ENCODE measurements at regions not wholly inside any gene's neighbourhood (a gene's known extent, or its start where the extent isn't known, plus 50 kb on each side); places are given as distances from the start of the nearest gene placed in this dataset.
A peak's percentile ranks its signal among the peaks of the same experiment; 100 is the strongest.

DNA sequence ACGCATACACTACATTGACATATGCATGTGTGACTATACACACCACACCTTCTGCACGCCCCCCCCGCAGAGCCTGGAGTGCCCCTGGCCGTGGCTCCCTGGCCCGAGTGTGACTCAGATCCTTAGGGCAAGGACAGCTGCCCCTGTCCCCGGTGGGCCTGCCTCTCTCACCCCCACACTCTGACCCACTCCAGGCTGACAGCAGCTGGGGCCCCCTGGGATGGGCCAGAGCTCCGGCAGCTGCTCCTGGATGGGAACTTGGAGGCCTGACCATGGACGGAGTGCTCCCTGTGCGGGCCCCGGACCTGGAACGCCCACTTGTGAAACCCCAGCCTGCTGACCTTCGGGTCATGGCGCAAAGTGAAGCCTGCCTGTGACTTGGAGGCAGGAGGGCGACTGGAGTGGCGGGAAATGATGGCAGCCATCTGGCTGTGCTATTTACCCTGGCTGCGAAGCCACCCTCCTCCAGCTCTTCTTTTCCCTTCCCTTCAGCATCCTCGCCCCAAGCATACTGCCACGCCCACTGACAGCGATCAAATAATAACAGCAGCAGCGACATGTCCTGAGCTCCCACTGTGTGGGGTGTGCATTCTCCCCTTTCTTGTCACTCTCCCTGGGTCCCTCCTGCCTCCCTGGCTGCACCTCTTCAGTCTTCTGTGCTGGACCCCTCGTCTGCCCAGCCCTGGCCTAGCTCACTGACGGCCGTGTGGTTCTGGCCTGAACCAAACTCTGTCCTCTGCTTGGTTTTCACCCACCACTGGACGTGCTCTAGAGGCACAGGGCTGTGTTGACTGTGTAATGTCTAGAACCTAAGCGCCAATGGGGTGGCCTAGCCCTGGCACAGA, 90.7 kb upstream of the MEF2A start:
- Histone ChIP-seq H3K4me1 (peaks cover 9% of the 10 kb centered on the region), H3K9me3 (no peaks in the 10 kb centered on the region), H3K27me3 (no peaks in the 10 kb centered on the region), H3K4me3 (no peak overlapping the region), H3K27ac (no peak overlapping the region), H3K36me3 (replicated peaks in 1 of 2; ENCODE audit: insufficient read depth in 1 of 2, low read depth in 2 of 2) (no peaks in the 10 kb centered on the region)
- peak; percentile 41 for ATAC-seq
- TF ChIP-seq, protein P1, sequence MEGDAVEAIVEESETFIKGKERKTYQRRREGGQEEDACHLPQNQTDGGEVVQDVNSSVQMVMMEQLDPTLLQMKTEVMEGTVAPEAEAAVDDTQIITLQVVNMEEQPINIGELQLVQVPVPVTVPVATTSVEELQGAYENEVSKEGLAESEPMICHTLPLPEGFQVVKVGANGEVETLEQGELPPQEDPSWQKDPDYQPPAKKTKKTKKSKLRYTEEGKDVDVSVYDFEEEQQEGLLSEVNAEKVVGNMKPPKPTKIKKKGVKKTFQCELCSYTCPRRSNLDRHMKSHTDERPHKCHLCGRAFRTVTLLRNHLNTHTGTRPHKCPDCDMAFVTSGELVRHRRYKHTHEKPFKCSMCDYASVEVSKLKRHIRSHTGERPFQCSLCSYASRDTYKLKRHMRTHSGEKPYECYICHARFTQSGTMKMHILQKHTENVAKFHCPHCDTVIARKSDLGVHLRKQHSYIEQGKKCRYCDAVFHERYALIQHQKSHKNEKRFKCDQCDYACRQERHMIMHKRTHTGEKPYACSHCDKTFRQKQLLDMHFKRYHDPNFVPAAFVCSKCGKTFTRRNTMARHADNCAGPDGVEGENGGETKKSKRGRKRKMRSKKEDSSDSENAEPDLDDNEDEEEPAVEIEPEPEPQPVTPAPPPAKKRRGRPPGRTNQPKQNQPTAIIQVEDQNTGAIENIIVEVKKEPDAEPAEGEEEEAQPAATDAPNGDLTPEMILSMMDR (IDR thresholded peaks at IDR 0.05) = no peak
- no peak for TF ChIP-seq POLR2A (IDR thresholded peaks at IDR 0.05)
- intact Hi-C loops (cut with DNase I) = no loop called here
- peak in 1 of 4 donors; percentile 37 for DNase-seq
- WGBS, 2 donors = 82 to 92% methylated on average over 23 to 25 of the region's 25 CpGs

DNA sequence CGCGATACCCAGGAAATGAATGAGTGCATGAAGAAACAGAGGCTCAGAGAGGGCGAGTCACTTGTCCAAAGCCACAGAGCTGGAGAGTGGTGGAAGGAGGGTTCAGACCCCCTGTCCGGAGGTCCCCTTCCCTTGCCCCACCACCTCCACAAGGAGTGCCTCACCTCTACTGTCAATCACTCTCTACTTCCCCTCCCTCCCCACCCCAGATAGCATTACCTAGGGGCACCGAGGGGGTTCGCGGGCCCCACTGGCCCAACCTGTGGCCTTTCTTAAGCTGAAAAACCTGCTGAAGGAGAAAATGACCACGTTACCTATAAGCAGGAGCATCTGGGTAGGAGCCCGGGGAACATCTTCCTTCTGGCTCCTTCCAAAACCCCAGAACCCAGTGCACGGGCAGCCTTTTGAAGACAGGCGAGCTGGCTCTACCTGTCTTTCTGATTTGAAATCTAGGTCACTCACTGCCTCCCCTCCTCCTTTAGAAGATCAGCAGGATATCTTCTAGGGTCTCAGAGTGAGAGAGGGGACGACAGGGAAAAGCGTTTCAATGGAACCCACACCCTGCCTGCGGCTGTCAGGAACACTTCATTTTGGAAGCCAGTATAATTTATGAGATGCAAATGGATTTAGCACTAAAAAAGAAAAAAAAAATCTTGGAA, 89.9 kb upstream of the MEF2A start:
- no peaks in the 10 kb centered on the region for H3K36me3 ChIP-seq (replicated peaks in 1 of 2; ENCODE audit: insufficient read depth in 1 of 2, low read depth in 2 of 2)
- intact Hi-C loops (cut with DNase I) = no loop called here
- ATAC-seq (no peak), DNase-seq (no peak)
- H3K27ac ChIP-seq = peak overlapping the region in 2 of 4 donors; percentile 25 to 46
- WGBS, 2 donors = 85 to 88% methylated on average over 13 to 14 of the region's 14 CpGs
- TF ChIP-seq, protein P1 (IDR thresholded peaks at IDR 0.05) = no peak
- no peak for TF ChIP-seq POLR2A (IDR thresholded peaks at IDR 0.05)
- no peaks in the 10 kb centered on the region for H3K27me3 ChIP-seq
- peaks cover 9% of the 10 kb centered on the region for H3K4me1 ChIP-seq
- no peak overlapping the region for H3K4me3 ChIP-seq
- H3K9me3 ChIP-seq = no peaks in the 10 kb centered on the region

DNA sequence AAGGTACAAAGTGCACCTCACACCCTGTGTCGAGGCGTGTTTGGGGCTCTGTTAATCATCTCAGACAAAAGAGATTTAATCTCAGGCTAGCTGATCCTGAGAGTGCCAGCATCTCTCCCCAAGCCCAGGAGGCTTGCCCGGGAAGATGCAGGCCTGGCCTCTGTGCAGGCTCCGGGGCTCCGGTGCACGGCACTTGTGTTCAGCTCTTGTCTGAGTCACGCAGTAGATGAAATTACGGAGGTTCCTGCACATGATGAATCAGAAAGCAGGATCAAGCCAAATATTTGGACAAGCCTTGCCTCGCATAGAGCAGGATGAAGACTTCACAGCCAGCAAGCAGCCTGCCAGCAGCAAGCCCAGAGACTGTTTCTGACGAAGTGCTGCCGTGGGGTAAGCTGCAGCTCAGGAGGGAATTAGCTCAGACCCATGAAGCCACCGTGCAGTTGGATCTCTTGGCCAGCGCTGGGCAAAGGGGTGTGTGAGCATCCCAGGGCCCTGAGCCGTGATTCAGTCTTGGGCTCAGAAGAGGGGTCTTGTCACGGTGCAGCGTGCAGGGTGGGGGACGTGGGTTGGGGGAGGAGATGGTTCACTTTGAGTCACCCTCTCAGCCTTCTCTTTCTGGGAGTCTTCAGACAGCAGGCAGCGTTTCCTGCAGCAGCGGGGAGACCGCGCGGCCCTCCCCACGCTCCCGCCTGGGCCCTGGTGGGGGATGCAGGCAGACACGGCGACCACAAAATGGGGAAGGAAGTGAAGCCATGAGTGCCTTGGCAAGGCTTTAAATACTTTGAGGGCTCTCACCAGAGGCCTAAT, 89.2 kb upstream of the MEF2A start:
- WGBS, 2 donors = 62 to 80% methylated on average over 26 of the region's 26 CpGs
- Histone ChIP-seq H3K4me1 (peaks cover 9% of the 10 kb centered on the region), H3K9me3 (no peaks in the 10 kb centered on the region), H3K27me3 (no peaks in the 10 kb centered on the region), H3K36me3 (replicated peaks in 1 of 2; ENCODE audit: insufficient read depth in 1 of 2, low read depth in 2 of 2) (no peaks in the 10 kb centered on the region), H3K4me3 (no peak overlapping the region), H3K27ac (peak overlapping the region in 2 of 4 donors; percentile 25 to 46)
- intact Hi-C loops (cut with DNase I) = no loop called here
- TF ChIP-seq, protein P1 (IDR thresholded peaks at IDR 0.05) = no peak
- TF ChIP-seq POLR2A (IDR thresholded peaks at IDR 0.05) = no peak
- DNase-seq (peak in 3 of 4 donors; percentile 25 to 59 (median 28)), ATAC-seq (peak; percentile 36)

DNA sequence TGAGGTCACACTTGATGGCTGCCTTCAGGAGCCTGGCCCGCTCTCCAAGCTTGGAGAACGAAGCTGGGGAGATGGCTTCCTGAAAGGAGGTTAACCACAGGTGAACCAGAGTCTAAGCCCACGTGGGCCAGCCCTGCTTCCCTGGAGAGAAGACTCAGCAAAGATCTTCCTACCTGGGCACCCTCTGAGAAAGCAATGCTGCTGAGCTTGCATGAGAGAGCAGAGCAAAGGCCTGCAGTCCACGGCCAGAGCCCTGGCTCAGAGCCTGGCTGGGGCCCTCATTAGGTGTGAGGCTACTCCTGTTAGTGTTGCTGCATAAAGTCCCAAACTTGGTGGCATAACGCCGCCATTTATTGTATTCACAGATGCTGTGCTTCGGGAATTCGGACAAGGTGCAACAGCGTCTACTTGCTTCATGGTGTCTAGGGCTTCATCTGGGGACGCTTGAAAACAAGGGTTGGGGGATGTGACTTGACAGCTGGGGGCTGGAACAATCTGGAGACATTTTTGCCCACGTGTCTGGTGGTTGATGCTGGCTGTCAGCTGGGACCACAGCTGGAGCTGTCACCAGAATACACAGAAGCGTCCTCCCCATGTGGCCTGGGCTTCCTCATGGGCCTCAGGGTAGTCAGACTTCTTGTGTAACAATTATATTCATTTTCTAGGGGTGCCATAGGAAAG, 87.9 kb upstream of the MEF2A start:
- no peaks in the 10 kb centered on the region for H3K36me3 ChIP-seq (replicated peaks in 1 of 2; ENCODE audit: insufficient read depth in 1 of 2, low read depth in 2 of 2)
- no peak for ATAC-seq
- H3K9me3 ChIP-seq = no peaks in the 10 kb centered on the region
- H3K4me3 ChIP-seq = no peak overlapping the region
- 82 to 100% methylated on average over 2 to 12 of the region's 12 CpGs for WGBS, 2 donors
- TF ChIP-seq, protein P1 (IDR thresholded peaks at IDR 0.05) = no peak
- TF ChIP-seq POLR2A (IDR thresholded peaks at IDR 0.05) = no peak
- DNase-seq = peak in 1 of 4 donors; percentile 27
- no peaks in the 10 kb centered on the region for H3K27me3 ChIP-seq
- H3K27ac ChIP-seq = peak overlapping the region in 1 of 4 donors; percentile 25
- H3K4me1 ChIP-seq = no peaks in the 10 kb centered on the region
- intact Hi-C loops (cut with DNase I) = no loop called here
